ENCODE measurements at regions not wholly inside any gene's neighbourhood (a gene's known extent, or its start where the extent isn't known, plus 50 kb on each side); places are given as distances from the start of the nearest gene placed in this dataset.

DNA sequence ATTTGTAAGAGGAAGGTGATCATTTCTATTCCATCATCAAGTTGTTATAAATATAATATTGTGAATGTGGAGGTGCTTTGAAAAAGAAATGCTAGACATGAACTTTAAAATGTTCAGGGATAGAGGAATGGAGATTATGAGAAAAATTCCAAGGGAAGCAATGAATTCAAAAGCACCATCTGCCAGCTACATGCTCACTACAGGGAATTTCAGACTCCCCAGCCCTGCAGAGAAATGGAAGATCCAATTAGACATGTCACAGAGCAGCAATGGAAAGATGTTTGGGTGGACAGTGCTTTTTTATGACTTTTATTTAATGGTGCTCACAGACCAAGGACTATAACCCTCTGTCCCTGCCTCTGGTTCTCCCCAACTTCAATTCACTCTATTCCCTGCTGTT is 209.7 kb downstream of the ESM1 start:
- no peak overlapping the region for H3K27ac ChIP-seq (ENCODE audit: low read depth in 2 of 2, low read length in 1 of 2)
- H2AFZ ChIP-seq (ENCODE audit: low read depth): no peak overlapping the region
- no peaks in the 10 kb centered on the region for H3K36me3 ChIP-seq (replicated peaks in 1 of 2; ENCODE audit: control insufficient read depth in 1 of 2, insufficient read depth in 2 of 2, low read length in 1 of 2)
- no peaks in the 10 kb centered on the region for H3K79me2 ChIP-seq (ENCODE audit: insufficient read depth)
- no peaks in the 10 kb centered on the region for H3F3A ChIP-seq (replicated peaks; ENCODE audit: insufficient read depth)
- H4K20me1 ChIP-seq (ENCODE audit: insufficient read depth): no peaks in the 10 kb centered on the region
- no peaks in the 10 kb centered on the region for H3K9me3 ChIP-seq
- no peak overlapping the region for H3K4me3 ChIP-seq (ENCODE audit: low read depth in 2 of 2, low read length in 1 of 2)
- no peak for TF ChIP-seq TCF12 (IDR thresholded peaks at IDR 0.05)
- no peak for TF ChIP-seq SMC3 (IDR thresholded peaks at IDR 0.05; ENCODE audit: low read depth, low read length)
- TF ChIP-seq, protein P1, sequence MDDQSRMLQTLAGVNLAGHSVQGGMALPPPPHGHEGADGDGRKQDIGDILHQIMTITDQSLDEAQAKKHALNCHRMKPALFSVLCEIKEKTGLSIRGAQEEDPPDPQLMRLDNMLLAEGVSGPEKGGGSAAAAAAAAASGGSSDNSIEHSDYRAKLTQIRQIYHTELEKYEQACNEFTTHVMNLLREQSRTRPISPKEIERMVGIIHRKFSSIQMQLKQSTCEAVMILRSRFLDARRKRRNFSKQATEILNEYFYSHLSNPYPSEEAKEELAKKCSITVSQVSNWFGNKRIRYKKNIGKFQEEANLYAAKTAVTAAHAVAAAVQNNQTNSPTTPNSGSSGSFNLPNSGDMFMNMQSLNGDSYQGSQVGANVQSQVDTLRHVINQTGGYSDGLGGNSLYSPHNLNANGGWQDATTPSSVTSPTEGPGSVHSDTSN (IDR thresholded peaks at IDR 0.05): no peak
- TF ChIP-seq FOSL2 (IDR thresholded peaks at IDR 0.05; ENCODE audit: borderline replicate concordance, low read depth): no peak
- TF ChIP-seq EZH2phosphoT487 (IDR thresholded peaks at IDR 0.05; ENCODE audit: borderline replicate concordance, low read depth): no peak
- no peak for TF ChIP-seq GATA2 (CRISPR knock-in tag; IDR thresholded peaks at IDR 0.05)
- TF ChIP-seq ELF1 (IDR thresholded peaks at IDR 0.05): no peak
- no peak for TF ChIP-seq POLR2AphosphoS5 (IDR thresholded peaks at IDR 0.05; ENCODE audit: low read depth, low read length)
- no peak for TF ChIP-seq TEAD4 (IDR thresholded peaks at IDR 0.05; ENCODE audit: borderline replicate concordance, insufficient read depth)
- TF ChIP-seq MXI1 (IDR thresholded peaks at IDR 0.05; ENCODE audit: low read depth, low read length): no peak
- TF ChIP-seq SIN3A (IDR thresholded peaks at IDR 0.05; ENCODE audit: borderline replicate concordance, low read depth, low read length): no peak
- no peak for TF ChIP-seq CHD2 (IDR thresholded peaks at IDR 0.05; ENCODE audit: low read length, partially characterized antibody)
- no peak for TF ChIP-seq EP300 (IDR thresholded peaks at IDR 0.05; ENCODE audit: borderline replicate concordance in 1 of 2, low read depth in 1 of 2, low read length in 1 of 2)
- TF ChIP-seq, protein P2, sequence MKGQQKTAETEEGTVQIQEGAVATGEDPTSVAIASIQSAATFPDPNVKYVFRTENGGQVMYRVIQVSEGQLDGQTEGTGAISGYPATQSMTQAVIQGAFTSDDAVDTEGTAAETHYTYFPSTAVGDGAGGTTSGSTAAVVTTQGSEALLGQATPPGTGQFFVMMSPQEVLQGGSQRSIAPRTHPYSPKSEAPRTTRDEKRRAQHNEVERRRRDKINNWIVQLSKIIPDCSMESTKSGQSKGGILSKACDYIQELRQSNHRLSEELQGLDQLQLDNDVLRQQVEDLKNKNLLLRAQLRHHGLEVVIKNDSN (IDR thresholded peaks at IDR 0.05; ENCODE audit: borderline replicate concordance, low read depth): no peak
- TF ChIP-seq JUND (IDR thresholded peaks at IDR 0.05): no peak
- TF ChIP-seq, protein P3, sequence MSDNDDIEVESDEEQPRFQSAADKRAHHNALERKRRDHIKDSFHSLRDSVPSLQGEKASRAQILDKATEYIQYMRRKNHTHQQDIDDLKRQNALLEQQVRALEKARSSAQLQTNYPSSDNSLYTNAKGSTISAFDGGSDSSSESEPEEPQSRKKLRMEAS (IDR thresholded peaks at IDR 0.05; ENCODE audit: low read depth): no peak
- DNase-seq: no peak
- POLR2A ChIA-PET: no interaction called here
- H3K4me1 ChIP-seq (ENCODE audit: control insufficient read depth in 1 of 2, insufficient read depth in 2 of 2, low read depth in 1 of 2, low read length in 1 of 2): no peaks in the 10 kb centered on the region; a peak in 2 of 4 replicates
- no peaks in the 10 kb centered on the region; the same call in 1 of the 2 replicates for H3K27me3 ChIP-seq (ENCODE audit: insufficient read depth)
- no peak overlapping the region for H3K4me2 ChIP-seq
- no peak overlapping the region for H3K9ac ChIP-seq
- no peaks in the 10 kb centered on the region for H3K9me2 ChIP-seq
- CTCF ChIA-PET: interaction anchor here (0.9 kb wide), 1 partner anchor 92 kb away, joined by 3 read pairs; no protein-coding TSS in a partner anchor

Measured in SK-N-SH (cell line).